GM18517 (cell line): ENCODE measurements at regions not wholly inside any gene's neighbourhood (a gene's known extent, or its start where the extent isn't known, plus 50 kb on each side); places are given as distances from the start of the nearest gene placed in this dataset.

Source experiments
- ATAC-seq: cut with Tn5 transposase; IDR thresholded peaks from one replicate; pipeline ENCODE4 v1.9.1; 2021; ENCODE audit warnings: mild to moderate bottlenecking, moderate library complexity; ENCODE audit not compliant: unreplicated experiment

DNA sequence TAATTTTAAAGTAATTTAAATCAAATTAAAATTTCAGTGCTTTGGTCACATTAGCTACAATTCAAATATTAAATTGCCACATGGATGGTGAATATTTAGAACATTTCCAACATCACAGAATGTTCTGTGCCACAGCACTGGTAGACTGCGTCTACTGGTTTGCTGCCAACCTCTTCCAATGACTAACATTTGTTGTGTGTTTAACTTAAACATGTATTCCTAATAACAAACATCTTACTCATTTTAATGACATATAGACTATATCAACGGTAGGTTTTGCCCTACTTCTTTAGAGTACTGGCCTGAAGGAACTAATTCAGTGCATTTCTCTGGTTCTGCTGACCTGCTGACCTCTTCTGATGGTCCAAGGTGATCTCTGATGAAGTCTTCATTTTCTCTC lies 157.6 kb downstream of the DCK start:
- ATAC-seq: no peak

DNA sequence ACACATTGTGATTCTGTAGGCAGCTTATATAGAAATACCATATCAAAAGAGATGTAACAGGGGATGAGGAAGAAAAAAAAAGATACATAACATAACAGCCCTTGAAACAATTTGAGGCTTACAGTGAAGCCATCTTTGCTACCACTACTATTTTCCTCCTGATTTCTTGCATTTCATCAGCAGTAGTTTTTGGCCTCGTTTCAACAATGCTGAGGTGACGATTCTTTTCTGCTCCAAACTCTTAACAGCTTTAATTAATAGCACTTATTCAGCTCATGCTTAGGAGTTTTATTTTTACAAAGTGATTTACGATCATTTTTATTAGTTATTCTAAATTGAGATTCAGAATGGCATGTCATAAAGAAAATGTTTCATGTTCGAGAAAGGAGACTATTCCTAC lies 163.2 kb downstream of the DCK start:
- ATAC-seq: no peak

DNA sequence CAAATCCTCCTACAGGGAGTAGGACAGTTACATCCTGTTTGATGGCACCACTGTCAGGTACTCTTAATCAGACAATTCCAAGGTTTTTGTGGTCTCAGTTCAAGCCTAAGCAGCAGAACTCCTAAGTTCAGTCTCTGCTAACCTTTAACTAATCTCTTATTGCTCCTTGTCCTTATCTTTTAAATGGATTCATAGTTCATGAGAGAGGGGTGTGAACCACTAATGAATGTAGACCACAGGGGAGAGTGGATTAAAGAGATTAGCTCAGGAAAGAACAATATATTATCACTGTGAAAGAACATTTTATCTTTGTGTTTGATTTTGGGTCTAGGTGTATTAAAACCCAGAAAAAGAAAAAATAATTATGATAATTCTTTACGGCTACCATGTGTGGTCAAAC lies 168.9 kb downstream of the DCK start:
- ATAC-seq: no peak

DNA sequence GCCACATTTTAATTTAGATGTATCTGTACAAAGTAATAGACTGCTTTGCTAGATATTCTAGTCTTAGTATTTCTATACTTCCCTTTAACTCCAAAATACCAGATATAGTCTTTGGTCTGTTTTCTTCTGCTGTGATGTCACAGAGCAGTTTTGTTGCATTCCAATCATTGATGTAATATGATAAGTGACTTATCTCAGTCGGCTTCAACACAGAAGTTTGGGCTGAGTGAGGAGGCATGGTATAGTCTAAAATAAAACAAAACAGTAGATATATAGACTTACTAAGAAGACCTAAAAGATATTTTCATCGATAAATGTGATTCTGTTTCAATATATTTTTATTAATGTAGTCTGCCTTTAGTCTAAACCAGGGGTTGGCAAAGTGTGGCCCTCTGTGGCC lies 169.9 kb downstream of the DCK start:
- ATAC-seq: no peak

DNA sequence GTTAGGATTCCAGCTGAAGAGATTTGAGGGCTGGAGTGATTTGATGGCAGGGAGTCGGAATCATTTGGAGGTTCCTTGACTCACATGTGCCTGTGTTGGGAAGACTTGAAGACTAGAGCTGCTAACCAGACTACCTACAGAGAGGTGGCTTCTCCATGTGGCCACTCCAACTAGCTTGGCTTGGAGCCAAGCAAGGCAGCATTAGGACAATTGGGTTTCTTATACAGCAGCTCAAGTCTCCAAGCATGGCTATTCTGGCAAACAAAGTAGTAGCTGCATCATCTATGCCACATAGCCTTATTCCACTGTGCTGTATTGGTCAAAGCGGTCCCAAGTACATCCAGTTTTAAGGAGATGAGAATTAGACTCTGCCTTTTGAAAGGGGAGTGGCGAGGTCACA lies 171.7 kb upstream of the SLC4A4 start:
- ATAC-seq: no peak

DNA sequence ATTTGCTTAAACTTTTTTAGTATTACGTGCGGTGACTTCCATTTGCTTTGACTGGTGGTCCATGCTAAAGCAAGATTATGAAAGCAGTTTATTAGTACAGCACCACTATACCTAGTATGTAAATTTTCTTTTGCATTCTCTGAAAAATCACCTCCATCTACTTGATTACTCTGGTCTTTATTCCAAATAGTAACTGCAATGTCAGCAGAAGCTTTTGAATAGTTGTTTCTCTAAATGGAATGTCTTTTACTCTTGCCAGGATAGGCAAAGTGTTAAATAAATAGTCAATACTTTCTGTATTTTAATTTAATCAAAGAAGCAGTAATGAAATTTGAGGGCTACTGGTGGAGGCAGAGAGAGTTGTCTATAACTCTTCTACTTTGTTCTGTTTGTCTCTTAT lies 167.2 kb upstream of the SLC4A4 start:
- ATAC-seq: no peak

DNA sequence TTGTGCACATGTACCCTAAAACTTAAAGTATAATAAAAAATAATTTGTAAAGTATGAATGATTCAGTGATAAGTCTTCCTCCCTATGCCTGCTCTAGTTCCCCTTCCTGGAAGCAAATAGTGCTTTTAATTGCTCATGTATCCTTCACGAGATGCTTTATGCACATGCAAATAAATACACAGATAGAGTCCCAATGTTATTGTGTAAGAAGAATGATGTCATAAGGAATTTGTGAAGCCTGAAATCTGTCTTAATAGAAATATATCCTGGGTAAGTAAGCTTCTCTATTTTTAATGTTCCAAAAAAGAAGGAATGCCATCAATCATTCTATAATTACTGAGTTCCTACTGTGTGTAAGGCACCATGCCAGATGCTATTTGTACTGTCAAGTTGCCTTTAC lies 157.5 kb upstream of the SLC4A4 start:
- ATAC-seq: no peak

DNA sequence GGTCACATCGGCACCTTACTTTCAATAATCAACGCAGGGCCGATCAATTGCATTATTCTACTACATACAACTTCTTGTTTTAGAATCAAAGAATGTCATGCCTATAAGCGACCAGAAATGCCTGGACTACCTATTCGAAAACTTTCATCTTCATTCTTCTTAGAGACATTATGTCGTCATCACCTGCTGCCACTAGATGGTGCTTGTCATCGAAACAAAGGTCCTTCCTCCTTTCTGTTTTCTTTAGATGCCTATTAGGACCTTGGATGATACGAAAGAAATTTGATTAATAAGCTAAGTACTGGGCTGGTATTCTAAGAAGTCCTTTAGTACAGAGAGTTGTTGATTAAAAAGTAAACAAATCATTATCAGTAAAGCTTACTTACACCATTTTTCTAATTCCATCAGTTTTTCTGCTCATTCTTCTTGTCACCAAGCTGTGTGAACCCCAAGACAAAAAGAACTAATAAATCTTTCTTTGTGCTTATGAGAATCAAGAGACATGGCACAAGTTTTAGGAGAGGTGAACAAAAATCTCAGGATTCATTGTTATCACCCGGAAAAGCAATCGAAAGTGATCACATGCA lies 154.5 kb upstream of the SLC4A4 start:
- peak; percentile 74 for ATAC-seq

DNA sequence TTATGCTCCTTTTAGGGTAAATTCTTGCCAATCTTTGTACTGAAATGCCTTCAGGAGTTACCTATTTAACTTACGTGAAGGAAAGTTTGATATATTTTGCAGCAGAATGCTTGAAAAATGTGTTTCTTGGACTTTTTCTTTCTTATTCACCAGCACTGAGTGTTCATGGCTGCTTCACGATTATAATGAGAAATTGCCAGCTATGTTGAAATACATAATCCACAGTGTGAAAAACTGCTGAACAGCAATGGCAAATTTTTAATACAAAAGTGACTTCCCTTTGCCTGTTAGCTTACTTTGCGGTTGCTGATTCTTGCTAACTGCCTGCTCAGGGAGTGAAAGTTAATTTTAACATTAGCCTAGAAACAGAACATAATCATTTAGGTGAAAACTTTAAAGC lies 153.8 kb upstream of the SLC4A4 start:
- no peak for ATAC-seq

DNA sequence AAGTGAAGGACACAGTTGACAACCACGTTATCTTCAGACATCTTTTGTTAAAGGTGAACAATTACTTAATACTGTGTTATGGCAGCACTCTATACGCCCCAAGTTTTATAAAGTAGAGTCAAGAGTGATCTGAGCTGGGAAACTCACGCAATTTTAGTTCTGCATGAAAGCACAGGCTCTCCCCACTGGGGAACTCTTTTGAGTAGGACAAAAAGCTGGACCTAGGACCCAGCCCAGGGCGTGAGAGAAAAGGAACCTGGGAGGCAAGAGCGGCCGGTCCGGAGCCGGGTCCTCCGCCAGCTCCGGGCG lies 152.6 kb upstream of the SLC4A4 start:
- ATAC-seq: no peak

DNA sequence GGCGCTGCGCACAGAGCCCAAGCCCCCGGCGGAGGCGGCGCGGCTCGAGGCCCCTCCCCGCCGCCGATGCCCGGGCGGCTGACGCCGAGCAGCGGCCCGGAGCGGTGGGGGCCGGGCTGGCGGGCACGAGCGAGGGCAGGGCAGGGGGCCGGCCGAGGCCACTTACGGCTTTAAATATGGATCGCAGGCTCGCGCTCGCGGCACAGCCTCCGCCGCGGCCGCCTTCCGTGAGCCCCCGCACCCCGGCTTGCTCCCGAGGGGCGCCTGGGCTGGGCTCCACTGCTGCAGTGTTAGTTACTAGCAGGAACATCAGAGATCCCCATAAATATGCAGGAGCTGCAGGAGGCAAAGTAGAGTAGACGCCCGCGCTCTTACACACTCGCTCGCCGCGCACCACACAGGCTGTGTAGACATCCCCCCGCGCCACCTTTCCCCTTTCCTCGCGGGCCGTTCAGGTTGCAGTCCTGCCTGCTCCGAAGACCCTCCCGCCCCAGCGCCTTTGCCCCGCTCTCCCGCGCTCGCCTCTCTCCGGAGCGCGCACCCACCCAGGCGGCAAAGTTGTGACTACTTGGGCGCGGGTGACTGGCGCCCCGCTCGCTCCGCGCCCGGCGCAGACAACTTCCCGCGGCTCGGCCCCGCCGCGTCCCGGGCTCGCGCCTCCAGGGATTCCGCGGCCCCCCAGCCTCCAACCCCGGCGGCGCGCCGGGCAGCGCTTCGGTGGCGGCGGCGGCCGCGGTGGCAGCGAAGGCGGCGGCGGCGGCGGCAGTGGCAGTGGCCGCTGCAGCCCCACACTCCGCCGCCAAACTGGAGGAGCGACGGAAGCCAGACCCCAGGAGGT lies 152.0 kb upstream of the SLC4A4 start:
- peak; percentile 31 for ATAC-seq

DNA sequence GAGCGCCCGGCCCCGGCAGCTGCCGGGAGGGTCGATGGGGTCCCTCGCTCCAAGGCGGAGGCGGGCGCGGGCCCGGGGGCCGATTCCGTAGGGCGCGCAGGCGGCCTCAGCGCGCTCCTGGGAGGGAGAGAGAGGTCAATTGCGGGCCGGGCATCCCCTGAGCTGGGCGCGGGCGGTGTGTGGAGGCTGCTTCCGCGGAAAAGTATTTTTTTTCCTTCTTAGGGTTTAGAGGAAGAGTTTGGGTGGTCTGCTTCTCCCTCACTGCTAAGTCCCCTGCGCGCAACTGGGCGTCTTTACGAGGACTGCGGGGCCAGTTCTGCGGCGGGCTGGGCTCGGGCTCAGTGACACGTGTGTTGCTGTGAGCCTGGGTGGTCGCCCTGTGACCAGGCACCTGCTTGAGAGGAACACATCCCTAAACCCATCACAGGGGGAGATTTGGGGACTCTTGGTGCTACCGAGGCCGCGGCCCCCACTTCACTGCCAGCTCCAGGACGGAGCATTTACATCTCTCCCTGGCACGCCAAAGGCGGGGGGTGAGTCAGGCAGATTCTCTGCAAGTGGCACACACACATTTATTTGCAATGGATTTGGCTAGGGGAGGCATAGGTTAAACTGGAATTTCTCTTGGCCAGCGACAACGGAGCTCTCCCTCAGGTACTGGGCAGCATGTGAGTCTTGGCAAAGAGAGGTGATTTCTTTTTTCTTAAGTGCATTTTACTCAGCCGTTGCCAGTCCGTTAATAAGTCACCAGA lies 151.2 kb upstream of the SLC4A4 start:
- ATAC-seq: peak; percentile 8

DNA sequence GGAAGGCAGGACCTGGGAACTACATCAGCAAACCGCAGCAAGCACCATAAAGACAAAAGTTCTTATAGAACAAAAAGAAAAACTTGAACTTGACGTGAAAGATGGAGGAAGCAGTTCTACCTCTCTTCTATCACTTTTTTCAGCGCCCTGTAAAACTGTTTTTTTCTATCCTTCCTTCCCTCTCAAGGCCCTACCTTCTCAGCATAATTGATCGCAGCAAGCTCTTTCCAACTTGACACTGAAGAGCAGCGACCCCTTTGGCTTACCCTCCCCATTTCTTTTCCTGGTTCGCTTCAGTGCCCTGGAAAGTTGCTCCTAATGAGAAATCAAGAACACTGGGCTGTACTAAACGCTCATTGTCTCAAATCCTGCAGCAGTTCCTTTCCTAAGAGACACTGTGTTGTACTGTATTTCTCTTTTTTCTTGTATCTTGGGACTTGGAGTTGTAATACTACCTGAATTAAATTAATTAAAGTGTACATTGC lies 150.6 kb upstream of the SLC4A4 start:
- no peak for ATAC-seq

DNA sequence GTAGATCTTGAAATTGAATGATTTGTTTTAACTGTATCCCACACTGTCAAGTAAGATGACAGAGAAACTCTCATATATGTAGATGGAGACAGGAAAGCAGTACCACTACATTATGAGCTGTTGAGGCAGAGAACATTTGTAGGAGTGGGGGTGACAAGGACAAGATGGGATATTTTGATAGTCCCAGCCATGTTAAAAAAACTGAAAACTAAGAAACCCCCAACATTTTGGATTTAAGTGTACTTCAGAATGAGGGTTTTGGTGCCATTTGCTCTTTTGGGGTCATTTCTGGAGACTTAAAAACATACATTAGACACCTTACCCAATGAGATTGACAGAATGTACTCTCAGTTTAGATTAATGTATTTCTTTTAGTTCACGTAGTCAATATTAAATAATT lies 149.9 kb upstream of the SLC4A4 start:
- no peak for ATAC-seq

DNA sequence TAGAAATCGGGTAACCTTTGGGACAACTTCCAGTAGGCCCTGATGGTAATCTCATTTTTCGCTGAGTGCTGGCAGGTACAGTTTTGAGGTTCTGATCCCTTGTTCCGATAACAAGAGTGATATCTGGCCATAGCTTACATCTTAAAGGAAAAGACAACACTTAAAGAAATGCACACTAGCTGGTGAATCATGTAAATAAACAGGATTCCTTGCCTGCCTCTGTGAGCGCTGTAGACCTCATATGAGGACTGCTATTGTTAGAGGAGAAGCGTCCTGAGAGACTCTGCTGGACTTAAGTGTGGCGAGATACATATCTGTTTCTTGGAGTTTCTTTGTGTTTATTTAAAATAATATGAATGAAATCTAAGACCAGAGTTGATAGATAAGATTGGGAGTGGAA lies 149.3 kb upstream of the SLC4A4 start:
- no peak for ATAC-seq

DNA sequence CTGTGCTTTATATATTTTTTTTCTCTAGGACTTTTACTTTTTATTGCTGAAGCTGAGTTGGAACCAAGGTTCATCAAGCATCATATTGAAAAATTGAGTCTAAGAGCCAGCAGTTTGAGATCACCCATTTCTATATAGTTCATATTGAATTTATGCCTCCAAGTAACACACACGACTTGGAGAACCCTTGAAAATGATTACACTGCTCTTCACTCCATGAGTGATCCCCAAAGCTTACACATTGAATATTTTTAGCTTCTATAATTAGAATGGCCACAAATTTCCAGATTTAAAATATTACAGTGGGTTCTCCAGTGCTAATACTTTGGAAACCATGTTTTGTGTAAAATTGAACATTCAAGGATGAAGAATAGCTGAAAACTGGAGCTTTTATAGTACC lies 144.4 kb upstream of the SLC4A4 start:
- no peak for ATAC-seq

DNA sequence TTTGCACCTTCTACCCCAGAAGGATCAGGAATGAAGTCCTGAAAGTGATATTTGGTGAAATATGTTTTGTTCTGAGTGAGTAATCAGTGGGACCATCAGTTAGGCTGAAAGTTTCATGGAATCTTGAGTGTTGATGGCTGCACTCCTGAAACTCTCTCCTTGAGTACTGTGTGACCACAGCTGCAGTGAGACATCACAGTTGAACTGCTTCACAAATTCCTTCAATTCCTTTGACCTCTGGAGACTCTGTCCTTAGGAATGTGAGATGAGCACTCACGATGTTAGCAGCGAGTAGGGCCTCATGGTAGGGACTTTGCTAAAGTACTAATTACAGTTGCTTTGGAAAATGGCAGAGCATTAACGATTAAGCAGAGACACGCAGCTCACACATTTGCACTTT lies 142.9 kb upstream of the SLC4A4 start:
- ATAC-seq: no peak

DNA sequence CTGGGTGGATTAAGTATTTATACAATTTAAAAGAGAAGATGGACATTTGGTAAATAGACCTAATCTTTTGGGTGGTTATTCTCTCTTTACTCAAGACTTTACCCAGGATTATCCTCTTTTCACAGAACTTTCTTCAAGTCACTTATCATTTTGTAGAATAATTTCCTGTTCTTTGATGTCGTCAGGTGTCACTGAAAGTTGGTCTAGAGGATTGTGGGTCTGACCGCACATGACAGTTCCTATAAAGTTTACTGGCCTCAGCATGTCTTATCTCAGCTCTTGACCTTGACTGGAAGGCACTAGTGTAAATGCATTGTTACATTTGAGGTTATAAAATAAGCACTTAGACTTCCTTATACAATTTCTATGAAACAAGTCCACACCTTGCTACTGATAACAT lies 139.9 kb upstream of the SLC4A4 start:
- no peak for ATAC-seq

DNA sequence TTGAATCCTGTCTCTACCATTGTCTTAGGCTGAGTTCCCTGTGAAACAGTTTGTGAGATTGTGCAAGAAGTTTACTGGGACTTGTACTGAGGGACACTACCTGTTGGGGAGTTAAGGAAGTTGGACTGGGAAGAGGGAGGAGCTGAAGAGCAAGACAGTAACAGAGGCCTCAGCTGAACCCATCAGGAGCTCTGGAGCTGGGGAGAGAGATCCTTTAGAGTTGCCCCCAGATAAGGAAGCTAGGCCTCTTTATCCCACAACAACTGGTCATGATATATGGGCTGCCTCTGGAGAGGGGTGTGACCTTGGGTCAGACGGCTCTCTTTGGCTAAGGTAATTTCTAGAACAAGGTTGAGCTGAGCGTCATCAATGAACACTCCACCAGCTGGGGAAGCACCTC lies 137.8 kb upstream of the SLC4A4 start:
- ATAC-seq: no peak

DNA sequence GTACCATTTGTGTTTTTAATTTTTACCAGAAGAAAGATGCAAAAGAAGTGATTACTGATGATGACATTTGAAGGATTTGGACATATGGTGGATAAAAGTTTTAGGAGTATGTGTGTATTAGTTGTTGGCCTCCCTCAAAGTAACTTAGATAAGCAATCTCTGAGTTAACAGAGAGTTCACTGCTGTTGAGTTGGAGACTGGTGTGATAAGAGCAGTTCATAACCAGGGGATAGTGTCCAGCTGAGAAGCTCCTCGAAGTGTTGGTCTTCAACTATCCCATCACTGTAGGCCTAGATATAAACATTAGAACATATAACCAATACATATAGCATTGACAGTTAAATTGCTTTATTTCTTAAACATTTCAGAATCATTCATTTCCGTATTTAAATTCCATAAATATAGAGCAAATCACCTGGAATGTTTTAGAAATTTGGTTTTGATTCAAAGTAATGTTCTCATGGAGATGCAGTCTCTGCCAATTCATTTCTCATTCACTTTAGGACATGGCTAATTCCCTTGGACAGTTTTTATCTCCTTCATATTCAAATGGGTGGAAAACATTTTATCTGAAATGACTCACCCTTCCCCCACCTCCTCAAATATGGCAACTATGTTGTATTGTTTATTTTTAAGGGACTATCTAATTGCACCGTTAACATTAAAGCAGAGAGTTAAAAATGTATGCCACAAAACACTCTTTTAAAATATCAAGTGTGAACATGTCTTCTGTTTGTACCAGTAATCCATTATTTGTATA lies 136.8 kb upstream of the SLC4A4 start:
- no peak for ATAC-seq

DNA sequence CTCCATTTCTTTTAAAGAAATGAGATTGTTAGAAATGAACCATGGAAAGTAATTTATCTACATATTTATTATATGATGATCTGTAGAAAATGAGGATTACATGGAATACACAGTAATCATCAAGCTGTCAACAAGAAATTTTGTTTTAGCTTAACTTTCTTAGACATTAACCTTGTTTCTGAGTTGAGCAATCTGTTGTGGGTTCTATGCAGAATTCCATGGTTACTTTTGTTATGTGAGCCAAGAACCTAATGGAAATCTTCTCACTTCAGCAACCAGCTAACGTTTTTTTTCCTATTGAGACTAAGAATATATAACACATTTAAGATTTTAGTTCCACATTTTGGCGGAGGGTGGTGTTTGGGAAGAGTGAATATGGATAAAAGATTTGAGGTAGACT lies 136.1 kb upstream of the SLC4A4 start:
- no peak for ATAC-seq
